RWPE2 (cell line): ENCODE measurements at regions not wholly inside any gene's neighbourhood (a gene's known extent, or its start where the extent isn't known, plus 50 kb on each side); places are given as distances from the start of the nearest gene placed in this dataset.

Source experiments
- ATAC-seq: fragments of 200-7000 bp; cut with Tn5 transposase; 3 replicates; pipeline ENCODE4 v1.9.1; 2021; ENCODE audit warnings: low read depth
- DNase-seq: peaks from one replicate; pipeline ENCODE4 v3.0.0-alpha.2; 2020; ENCODE audit warnings: low spot score
- H3K27ac ChIP-seq: fragments of 450-650 bp; 2 replicates; pipeline ENCODE4 v1.5.1; 2017; ENCODE audit warnings: mild to moderate bottlenecking; ENCODE audit not compliant: poor library complexity, severe bottlenecking
- H3K27me3 ChIP-seq: fragments of 250-450 bp; sonication (Bioruptor Pico); 2 replicates; pipeline ENCODE4 v1.5.1; 2021; ENCODE audit warnings: mild to moderate bottlenecking, moderate library complexity; ENCODE audit not compliant: insufficient read depth, poor library complexity, severe bottlenecking
- H3K36me3 ChIP-seq: fragments of 250-450 bp; sonication (Bioruptor Pico); 2 replicates; pipeline ENCODE4 v1.5.1; 2020; ENCODE audit warnings: low read depth, mild to moderate bottlenecking, moderate library complexity
- H3K4me1 ChIP-seq: fragments of 250-450 bp; sonication (Bioruptor Pico); 2 replicates; pipeline ENCODE4 v1.5.1; 2021; ENCODE audit warnings: mild to moderate bottlenecking, moderate library complexity; ENCODE audit not compliant: insufficient read depth, poor library complexity, severe bottlenecking
- H3K4me3 ChIP-seq: fragments of 250-450 bp; sonication (Bioruptor Pico); 2 replicates; pipeline ENCODE4 v1.5.1; 2021; ENCODE audit warnings: mild to moderate bottlenecking, moderate library complexity; ENCODE audit not compliant: severe bottlenecking
- H3K9me3 ChIP-seq: fragments of 250-450 bp; sonication (Bioruptor Pico); 2 replicates; pipeline ENCODE4 v1.5.1; 2021; ENCODE audit warnings: mild to moderate bottlenecking, moderate library complexity; ENCODE audit not compliant: severe bottlenecking
- TF ChIP-seq, protein P1 (sequence below): fragments of 450-650 bp; IDR thresholded peaks from one replicate; pipeline ENCODE4 v1.5.1; 2017; ENCODE audit warnings: mild to moderate bottlenecking, moderate library complexity; ENCODE audit not compliant: poor library complexity, severe bottlenecking

DNA sequence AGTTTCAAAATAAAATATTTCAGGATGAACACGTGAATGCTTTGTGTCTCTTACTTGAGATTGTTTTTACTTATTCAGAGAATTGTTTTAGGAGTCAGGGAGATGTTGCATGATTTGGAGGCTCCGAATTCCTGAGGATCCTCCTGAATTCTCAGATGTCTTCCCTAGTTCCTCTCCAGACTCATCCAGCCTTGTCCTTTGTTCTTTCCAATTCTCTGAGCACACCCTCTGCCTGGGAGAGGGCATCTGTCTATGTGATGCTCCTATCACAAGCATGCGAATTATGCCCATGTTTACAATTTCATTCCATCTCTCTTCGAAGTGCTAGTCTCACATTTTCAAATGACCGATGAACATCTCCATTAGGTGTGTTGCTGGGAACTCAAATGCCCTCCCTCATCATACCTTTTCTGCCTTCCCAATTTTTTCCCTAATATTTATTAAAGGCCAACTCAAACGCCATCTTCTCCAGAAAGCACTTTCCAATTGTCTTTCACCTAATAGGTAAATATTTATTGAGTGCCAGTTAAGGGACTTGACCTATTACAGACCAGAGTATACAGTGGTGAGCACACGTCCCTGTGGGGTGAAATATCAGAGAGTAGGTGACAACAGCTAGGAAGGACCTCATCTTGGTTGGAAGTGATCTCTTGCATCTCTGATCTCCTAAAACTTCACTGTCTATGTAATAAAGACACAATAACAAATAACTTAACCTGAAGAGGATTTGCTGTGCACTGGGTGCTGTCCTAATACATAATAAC is 64.4 kb downstream of the ARF6 start:
- DNase-seq (no peak), ATAC-seq (no peak)
- peaks cover 31% of the 10 kb centered on the region for H3K4me1 ChIP-seq
- H3K36me3 ChIP-seq, result no peaks in the 10 kb centered on the region
- no peak overlapping the region for H3K4me3 ChIP-seq
- H3K27ac ChIP-seq, result no peak overlapping the region
- TF ChIP-seq, protein P1, sequence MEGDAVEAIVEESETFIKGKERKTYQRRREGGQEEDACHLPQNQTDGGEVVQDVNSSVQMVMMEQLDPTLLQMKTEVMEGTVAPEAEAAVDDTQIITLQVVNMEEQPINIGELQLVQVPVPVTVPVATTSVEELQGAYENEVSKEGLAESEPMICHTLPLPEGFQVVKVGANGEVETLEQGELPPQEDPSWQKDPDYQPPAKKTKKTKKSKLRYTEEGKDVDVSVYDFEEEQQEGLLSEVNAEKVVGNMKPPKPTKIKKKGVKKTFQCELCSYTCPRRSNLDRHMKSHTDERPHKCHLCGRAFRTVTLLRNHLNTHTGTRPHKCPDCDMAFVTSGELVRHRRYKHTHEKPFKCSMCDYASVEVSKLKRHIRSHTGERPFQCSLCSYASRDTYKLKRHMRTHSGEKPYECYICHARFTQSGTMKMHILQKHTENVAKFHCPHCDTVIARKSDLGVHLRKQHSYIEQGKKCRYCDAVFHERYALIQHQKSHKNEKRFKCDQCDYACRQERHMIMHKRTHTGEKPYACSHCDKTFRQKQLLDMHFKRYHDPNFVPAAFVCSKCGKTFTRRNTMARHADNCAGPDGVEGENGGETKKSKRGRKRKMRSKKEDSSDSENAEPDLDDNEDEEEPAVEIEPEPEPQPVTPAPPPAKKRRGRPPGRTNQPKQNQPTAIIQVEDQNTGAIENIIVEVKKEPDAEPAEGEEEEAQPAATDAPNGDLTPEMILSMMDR, result no peak
- H3K9me3 ChIP-seq, result no peaks in the 10 kb centered on the region
- no peaks in the 10 kb centered on the region for H3K27me3 ChIP-seq

DNA sequence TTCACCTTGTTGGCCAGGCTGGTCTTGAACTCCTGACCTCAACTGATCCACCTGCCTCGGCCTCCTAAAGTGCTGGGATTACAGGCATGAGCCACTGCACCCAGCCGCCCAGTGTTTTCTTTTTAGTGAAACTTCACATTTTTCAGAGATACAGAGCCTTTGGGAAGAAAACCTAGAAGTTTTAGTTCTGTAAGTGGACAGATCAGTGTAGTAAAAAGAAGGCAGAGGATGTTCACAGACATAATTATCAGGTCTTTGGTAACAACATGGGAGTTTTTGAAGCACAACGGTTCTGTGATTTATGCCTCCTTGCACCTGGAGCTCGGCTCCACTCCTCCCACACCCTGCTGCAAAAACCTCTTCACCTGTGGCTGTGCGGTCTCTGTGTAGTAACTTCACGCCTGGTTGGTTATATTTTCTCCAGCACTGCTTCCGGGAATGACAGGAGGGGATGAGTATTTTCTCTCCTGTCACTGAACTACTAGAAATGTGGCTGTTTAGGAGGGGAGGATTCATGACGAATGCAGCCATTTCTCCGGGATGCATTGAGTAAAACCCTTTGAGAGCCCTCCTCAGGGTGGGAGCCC is 67.0 kb downstream of the ARF6 start:
- no peak overlapping the region for H3K4me3 ChIP-seq
- H3K36me3 ChIP-seq, result no peaks in the 10 kb centered on the region
- DNase-seq, result peak; percentile 19
- H3K9me3 ChIP-seq, result no peaks in the 10 kb centered on the region
- peak overlapping the region; percentile 86 for H3K27ac ChIP-seq
- ATAC-seq, result no peak
- H3K4me1 ChIP-seq, result peaks cover 32% of the 10 kb centered on the region
- TF ChIP-seq, protein P1, result no peak
- H3K27me3 ChIP-seq, result no peaks in the 10 kb centered on the region

DNA sequence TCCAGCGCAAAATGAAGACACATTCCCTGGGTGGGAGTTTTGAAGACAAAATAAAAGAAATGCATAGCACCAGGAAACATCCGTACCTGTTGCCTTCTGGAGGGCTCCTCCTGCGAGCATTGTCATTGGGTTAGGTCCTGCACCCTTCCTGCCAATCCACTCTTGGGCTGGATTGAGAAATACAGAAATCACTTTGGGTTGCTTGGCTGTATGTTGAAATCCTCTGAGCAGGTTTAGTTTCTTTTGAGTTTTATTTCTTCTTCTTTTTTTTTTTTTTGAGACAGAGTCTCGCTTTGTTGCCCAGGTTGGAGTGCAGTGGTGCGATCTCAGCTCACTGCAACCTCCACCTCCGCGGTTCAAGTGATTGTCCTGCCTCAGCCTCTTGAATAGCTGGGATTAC is 67.6 kb downstream of the ARF6 start:
- no peaks in the 10 kb centered on the region for H3K9me3 ChIP-seq
- H3K27ac ChIP-seq, result peak overlapping the region; percentile 86
- peaks cover 31% of the 10 kb centered on the region for H3K4me1 ChIP-seq
- TF ChIP-seq, protein P1, result no peak
- ATAC-seq, result no peak
- no peak overlapping the region for H3K4me3 ChIP-seq
- H3K36me3 ChIP-seq, result no peaks in the 10 kb centered on the region
- DNase-seq, result peak; percentile 19
- H3K27me3 ChIP-seq, result no peaks in the 10 kb centered on the region

DNA sequence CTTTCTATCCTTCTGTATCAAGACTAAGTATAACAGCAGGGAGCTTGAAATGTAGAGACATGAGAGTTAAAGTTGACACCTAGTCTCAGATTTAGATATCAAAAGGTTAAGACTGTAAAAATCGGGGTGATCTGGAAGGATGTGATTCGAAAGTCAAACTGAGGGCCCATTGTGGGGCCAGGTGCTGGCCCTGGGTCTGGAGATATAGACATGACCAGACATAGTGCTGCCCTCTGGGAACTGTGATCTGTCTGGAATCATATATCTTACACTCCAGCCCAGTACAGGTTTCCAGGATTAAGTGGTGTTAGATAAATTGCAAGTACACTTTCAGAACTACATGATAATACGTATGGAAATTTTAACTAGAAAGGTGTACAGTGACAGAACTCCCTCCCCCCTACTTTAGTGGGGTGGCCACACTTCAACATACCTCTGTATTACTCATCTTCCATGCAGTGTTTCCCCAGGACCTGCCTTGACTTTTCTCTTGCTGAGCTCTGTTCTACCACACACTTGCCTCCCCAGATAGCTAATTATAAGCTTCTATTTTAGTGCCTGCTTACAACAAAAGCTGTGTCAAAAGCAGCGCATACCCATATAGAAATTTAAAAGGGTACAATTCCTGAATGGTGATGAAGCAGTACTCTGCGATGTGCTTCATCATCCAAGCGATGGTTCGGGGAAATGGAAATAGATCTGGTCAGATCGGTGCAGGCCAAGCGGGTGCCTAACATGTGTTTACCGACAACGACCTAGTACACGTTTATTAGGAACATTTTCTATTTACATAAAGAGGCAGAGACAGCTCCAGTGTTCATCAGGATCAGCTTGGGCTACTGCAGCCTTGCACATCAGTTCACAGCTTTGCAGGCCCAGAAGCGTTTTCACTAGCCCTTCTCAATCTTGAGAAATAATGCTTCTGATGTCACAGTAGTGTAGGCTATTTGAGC is 68.7 kb downstream of the ARF6 start:
- DNase-seq (peak; percentile 19), ATAC-seq (peak; percentile 90)
- Histone ChIP-seq H3K4me1 (peaks cover 34% of the 10 kb centered on the region), H3K27ac (peak overlapping the region; percentile 86), H3K27me3 (no peaks in the 10 kb centered on the region), H3K4me3 (no peak overlapping the region), H3K9me3 (no peaks in the 10 kb centered on the region), H3K36me3 (no peaks in the 10 kb centered on the region)
- TF ChIP-seq, protein P1, result no peak
